Upper lobe of right lung (tissue), 1 donor: ENCODE measurements at regions not wholly inside any gene's neighbourhood (a gene's known extent, or its start where the extent isn't known, plus 50 kb on each side); places are given as distances from the start of the nearest gene placed in this dataset.

Experiments
- ATAC-seq: fragments of 200-7000 bp; cut with Tn5 transposase; one replicate; pipeline ENCODE4 v1.9.1; 2020; ENCODE audit warnings: mild to moderate bottlenecking, moderate library complexity
- DNase-seq: peaks from one replicate; pipeline ENCODE4 v3.0.0-alpha.2; 2020
- H3K27ac ChIP-seq: fragments of 200-600 bp; one replicate; pipeline ENCODE4 v1.8.0; 2022
- H3K27me3 ChIP-seq: fragments of 200-600 bp; one replicate; pipeline ENCODE4 v1.8.0; 2022; ENCODE audit warnings: mild to moderate bottlenecking
- H3K36me3 ChIP-seq: fragments of 200-600 bp; one replicate; pipeline ENCODE4 v1.8.0; 2022
- H3K4me1 ChIP-seq: fragments of 200-600 bp; one replicate; pipeline ENCODE4 v1.8.0; 2022
- H3K4me3 ChIP-seq: fragments of 200-600 bp; one replicate; pipeline ENCODE4 v1.8.0; 2022; ENCODE audit warnings: mild to moderate bottlenecking
- H3K9me3 ChIP-seq: fragments of 200-600 bp; one replicate; pipeline ENCODE4 v1.8.0; 2022
- CTCF ChIP-seq: fragments of 200-600 bp; IDR thresholded peaks from one replicate; pipeline ENCODE4 v1.8.0; 2022; ENCODE audit warnings: antibody characterized with exemption
- intact Hi-C: fragments of 100-400 bp; cut with DNase I; formaldehyde crosslinking; loops from one replicate; pipeline ENCODE4 v1.11.0; 2022
- donor health status: DM: no; HTN: yes; CAD: no; lungs with severe emphysema.

- ATAC-seq: no peak
- no peaks in the 10 kb centered on the region for H3K9me3 ChIP-seq
- TF ChIP-seq CTCF: no peak
These were observed 402.9 kb upstream of the FIGN start for GRCh38 chr2:164138750-164139149.

GRCh38 chr2:164134336-164134735, 398.5 kb upstream of the FIGN start:
- ATAC-seq: no peak
- H3K9me3 ChIP-seq: no peaks in the 10 kb centered on the region
- no peak for TF ChIP-seq CTCF
- H3K36me3 ChIP-seq: no peaks in the 10 kb centered on the region
- H3K4me3 ChIP-seq: no peak overlapping the region
- no peak for DNase-seq
- no peak overlapping the region for H3K27ac ChIP-seq
- H3K27me3 ChIP-seq: no peaks in the 10 kb centered on the region
- intact Hi-C loops: no loop called here
- H3K4me1 ChIP-seq: no peaks in the 10 kb centered on the region

More at GRCh38 chr2:164138750-164139149, 402.9 kb upstream of the FIGN start:
- DNase-seq: no peak
- intact Hi-C loops: no loop called here
- H3K36me3 ChIP-seq: no peaks in the 10 kb centered on the region
- H3K4me3 ChIP-seq: no peak overlapping the region
- no peak overlapping the region for H3K27ac ChIP-seq
- H3K4me1 ChIP-seq: no peaks in the 10 kb centered on the region
- no peaks in the 10 kb centered on the region for H3K27me3 ChIP-seq

DNA sequence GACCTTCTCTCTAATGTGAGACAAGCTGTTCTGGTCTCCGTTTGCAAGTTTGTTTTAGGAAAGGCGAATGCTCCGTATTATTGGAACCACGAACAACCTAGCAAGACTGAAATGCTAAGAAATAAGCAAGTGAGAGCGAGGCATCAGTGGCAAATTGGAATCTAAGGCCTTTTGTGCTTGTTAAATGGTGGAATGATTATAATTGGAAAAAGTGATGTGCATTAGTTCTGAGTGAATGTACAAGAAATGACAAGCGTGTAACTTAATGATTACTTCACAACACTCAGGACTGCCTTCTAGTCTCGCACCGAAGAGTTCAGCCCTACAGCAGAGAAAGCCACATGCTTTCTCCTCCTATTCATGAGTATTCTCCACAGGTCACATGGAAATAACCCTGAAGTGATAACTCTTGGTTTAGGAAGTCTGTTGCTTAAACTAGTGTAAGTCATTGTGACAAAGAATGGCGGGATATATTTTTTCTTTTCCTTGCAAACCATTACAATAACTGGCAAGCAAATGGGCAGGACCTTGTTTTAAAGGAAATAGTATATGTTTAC, 392.2 kb upstream of the FIGN start:
- DNase-seq: no peak
- Histone ChIP-seq H3K27ac (no peak overlapping the region), H3K4me3 (no peak overlapping the region), H3K9me3 (no peaks in the 10 kb centered on the region), H3K27me3 (no peaks in the 10 kb centered on the region), H3K36me3 (no peaks in the 10 kb centered on the region), H3K4me1 (no peaks in the 10 kb centered on the region)
- intact Hi-C loops: no loop called here
- ATAC-seq: no peak
- no peak for TF ChIP-seq CTCF

DNA sequence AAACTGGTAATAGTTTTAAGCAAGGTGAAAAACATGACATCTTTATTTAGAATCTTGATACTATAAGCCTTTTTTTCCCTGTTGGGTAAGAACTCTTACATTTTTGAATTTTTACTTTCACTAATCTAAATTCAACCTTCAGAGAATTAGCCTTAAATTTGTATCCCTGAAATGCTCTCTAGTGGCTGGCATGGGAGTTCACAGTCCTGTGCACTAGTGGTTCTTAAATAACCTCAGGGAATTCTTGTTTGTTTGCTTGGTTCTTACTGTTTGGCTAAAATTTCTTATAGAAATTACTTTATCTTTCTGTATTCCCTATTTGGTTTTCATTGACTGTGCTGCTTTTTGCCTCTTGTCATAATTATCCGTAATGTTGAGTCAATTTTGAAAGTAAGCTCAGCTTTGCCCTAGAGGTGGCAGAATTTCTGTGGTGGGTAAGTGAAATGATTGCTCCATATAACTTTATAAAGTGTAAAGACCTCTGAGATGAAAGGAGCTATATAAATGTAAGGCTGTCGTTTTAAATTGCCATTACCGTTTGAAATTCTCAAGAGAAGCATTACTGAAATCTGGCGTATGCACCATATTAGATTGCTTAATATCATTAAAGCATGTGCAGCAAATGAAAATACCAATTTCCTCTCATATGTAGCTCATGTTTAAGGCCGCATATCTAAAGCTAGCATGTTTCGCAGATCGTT, 391.3 kb upstream of the FIGN start:
- H3K27me3 ChIP-seq: no peaks in the 10 kb centered on the region
- intact Hi-C loops: no loop called here
- no peak overlapping the region for H3K4me3 ChIP-seq
- H3K36me3 ChIP-seq: no peaks in the 10 kb centered on the region
- H3K9me3 ChIP-seq: no peaks in the 10 kb centered on the region
- no peak overlapping the region for H3K27ac ChIP-seq
- DNase-seq (no peak), ATAC-seq (no peak)
- no peaks in the 10 kb centered on the region for H3K4me1 ChIP-seq
- TF ChIP-seq CTCF: peak; percentile 14

DNA sequence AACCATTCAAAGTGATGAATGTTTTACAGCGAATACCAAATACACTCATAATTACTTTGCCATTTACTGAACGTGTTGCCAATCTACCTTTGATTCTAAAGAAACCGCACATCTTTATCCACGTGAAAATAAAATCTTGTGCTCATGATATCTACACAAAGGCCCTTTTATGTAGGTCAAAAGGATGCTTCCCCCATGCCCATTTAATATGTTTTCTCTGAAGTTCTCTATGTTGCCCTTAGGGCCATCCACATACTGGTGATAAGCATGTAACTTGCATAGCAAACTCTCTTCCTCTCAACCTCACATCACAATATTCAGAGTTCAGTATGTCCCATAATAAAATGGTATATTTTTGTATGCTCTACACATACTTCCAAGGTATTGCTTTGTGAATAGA, 380.0 kb upstream of the FIGN start:
- no peak for TF ChIP-seq CTCF
- ATAC-seq: no peak
- Histone ChIP-seq H3K4me3 (no peak overlapping the region), H3K27ac (no peak overlapping the region), H3K36me3 (no peaks in the 10 kb centered on the region), H3K27me3 (no peaks in the 10 kb centered on the region), H3K4me1 (no peaks in the 10 kb centered on the region), H3K9me3 (no peaks in the 10 kb centered on the region)
- intact Hi-C loops: no loop called here
- DNase-seq: no peak
